NCI-H82 treated with DMSO at 0.1 percent for 48 hours (cell line): ENCODE measurements at regions not wholly inside any gene's neighbourhood (a gene's known extent, or its start where the extent isn't known, plus 50 kb on each side); places are given as distances from the start of the nearest gene placed in this dataset.
"Not testable (repeated sequence)": the region's sequence is repeated elsewhere in the genome, so short reads cannot be mapped to it uniquely, and the experiment has no call there.

Source experiments
- DNase-seq: peaks from one replicate; lab custom pipeline; 2025; ENCODE audit not compliant: unreplicated experiment; lab: John Stamatoyannopoulos, UW

DNA sequence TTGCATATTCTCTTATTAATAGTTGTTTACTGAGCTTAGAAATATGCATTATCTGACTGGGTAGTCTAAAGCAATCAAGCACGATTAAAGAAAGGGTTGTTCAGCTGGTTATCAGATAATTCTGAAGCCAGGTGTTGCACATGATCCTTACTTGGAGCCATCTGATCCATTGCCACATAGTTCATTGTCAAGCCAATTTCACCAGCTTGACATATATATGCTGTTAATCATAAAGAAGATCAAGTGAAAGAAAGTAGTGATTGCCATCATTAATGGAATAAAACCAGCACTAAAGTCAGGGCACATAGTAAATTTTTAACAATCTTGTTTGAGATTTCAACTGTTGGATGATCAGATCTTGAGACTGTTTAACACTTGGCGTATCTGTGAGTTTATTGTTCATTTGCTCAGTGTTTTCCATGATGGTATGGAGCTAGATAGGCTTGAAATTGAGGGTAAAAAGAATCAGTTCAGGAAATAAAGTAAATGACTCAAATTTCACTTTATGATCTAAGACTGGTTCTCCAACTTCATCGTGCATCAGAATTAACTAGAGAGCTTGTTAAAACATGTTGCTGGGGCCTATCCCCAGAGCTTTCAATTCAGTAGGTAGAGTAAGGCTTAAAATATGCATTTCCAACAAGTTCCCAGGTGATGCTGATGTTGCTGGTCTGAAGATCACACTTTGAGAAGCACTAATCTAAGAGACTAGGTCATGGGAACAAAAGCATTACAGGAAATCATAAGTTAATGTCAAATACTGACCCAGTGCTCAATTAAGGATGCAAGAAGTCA is 539.6 kb downstream of the SATB2 start:
- no peak for DNase-seq

DNA sequence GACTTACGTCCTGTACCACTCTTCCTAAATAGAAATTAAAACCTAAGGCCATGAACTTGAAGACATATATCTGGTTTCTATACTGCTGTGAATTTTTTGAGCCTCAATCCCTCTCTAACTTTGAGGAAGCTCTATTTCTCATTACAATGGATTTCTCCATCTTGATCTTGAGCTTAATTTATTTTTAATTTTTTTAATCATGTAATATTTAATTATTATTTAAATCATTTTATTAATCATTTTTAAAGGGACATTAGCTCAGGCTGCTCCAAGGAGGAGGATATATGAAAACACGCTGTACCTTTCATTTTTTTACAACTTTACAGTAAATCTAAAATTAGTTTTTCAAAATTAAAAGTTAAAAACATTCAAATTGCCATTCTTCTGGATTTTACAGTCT is 540.5 kb downstream of the SATB2 start:
- no peak for DNase-seq

DNA sequence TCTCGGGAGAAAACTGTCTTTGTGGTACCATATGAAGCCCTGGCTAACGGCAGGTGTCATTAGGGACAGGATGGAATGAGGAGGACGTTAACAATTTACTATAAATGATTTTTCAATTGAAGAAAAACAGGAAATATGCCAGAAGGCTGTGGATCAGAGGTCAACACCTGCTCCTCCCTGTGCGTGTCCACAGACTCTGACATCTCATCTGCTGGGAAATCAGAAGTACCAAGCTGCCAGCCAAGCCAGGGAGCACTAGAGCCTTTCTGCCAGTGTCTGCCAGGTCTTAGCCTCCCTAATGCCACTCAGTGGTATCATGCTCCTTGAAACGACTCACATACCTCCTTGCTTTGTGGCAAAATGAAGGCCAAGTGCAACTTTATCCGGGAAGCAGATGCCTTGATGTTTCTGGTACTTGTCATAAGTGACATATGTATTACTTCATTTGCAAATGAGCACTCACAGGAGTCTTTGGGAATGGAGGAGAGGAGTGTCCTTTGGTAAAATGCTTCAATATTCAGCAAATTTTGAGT is 541.1 kb downstream of the SATB2 start:
- DNase-seq = no peak

DNA sequence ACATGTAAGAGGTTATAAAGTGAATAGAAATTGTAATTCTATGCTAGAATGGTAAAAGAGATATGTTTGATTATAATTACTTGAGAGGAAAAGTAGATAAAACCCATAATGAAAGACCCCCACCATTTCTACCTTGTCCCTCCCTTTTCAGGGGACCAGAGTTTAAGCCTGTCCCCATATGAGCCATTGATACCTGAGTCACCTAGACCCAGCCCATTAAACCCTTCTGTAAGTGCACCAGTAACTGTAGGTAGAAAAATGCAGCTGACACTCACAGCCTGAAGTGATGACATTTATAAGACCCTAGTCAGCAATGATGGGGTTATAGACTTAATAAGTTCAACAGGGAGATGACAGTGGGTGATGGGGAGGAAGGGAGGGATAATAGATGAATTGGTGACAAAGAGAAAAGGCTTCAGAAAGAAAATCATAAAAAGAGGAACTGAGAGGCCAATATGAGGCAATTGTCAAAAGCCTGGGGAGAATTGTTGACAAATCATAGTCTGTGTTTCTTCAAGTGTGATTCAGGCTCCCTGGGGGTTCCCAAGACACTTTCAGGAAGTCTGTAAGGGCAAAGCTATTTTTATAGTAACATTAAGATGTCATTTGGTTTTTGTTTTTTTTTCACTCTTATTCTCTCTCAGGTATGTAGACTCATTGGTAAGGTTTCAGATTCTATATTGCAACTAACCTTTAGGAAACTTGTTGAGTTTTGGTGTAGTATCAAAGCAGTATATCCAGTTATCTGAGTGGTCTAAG is 544.2 kb downstream of the SATB2 start:
- DNase-seq = no peak

DNA sequence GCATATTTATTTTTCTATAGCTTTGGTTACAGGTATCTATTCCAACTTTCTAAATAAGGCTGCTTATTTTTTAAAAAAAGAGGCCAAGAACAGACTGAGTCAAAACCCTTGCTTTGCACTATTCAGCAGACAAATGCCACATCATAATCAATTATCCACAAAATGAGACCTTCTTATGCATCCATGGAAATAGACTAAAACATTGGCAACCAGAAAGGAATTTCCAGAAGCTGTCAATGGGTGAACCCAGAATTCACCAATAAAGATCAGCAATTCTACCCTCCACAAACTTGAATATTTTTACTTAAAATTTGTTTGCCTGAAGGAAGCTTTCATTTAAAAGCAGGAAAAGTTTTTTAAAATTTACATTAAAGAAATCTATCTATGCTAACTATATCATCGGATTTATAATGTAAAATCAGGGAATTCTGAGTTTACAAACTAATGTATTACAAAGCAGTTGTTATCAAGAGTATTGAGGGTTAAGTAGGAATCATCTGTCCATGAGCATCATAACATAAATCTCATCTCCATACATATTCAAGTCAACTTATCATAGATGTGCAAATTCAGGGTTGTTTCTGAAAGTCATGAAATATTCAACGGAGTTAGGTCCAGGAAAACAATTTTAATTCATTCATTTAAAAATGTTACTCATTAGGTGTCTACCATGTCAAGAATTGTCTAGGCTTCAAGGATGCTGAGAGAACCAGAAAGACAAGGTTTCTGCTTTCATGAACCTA is 548.0 kb downstream of the SATB2 start:
- DNase-seq = no peak

DNA sequence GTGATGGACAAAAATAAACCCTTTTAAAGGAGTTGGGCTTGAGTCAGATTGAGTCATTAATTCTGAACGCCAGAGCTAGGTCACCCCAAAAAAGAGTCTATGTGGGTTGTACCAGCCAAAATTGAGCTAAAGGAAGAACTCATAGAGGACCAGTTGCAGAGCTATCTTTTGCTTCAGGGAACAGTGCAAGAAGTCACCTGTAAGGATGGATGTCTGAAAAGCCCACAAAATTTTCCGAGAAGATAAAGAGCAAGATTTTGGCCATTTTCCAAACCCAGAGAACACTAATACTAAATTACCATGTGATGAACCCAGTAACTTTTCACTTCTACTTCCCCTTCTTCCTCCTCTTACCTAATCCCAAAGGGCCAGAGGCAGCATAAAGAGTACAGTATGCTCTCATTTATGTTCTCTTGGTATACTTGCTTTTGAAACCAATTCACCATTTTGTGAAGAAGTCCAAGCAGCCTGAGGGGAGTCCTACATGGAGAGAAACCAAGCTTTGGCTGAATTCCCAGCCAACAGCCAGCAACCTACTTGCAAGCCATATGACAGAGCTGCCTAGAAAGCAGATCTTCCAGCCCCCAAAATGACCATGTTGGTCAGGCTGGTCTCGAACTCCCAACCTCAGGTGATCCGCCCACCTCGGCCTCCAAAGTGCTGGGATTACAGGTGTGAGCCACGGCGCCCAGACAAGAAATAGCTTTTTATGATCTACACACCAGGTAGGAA is 551.7 kb downstream of the SATB2 start:
- no peak for DNase-seq

DNA sequence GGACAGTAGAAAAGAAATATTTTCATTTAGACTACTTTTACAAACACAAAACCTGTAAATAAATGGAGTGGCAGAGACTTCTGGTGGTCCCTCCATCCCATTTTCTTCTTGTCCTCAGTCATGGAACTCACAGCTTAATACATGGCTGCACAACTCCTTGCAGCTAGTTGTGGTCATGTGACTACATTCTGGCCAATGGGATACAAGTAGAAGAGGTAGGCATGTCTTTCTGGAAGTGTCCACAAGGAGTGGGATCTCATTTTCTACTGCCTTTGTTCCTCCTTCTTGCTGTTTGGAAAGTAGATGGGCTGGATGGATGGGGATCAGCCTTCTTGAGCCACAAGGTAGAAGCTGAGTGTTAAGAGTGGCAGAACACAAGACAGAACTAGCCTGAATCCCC is 555.8 kb downstream of the SATB2 start:
- no peak for DNase-seq

DNA sequence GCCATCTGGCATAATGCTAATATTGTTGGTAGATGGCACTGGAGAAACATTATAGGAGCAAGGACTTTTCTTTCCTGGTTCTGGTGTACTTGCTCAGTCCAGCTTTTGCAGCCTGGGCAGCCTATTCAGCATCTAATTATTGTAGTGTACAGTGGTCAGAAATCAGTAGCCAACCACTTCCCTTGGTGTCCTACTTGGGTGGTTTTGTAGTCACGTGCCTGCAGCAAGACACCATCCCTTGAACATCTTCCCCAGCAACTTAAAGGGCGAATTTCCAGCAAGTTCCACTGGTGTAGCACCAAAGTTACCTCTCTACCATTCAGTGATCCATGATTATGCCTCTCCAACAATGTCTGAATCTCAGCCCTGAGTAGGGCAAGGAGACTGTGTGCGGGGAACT is 557.6 kb downstream of the SATB2 start:
- DNase-seq = no peak

DNA sequence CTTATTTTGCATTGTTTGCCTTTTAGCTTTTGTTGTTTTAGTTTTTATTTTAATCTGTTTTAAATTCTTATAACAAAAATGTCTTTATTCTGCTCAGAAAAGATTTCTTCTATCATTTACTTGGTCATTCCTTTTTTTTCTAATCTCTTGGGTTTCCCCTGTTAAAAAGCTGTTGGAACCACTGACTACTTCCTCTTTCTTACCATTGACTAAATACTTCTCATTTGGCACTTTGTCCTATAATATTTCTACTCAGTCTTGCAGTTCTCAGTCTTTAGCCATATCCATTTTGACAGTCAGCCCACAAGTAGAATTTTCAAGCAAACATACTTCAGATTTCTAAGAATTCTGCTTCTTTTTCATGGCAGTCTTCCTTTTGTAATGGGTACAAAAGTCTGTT is 567.2 kb downstream of the SATB2 start:
- DNase-seq = no peak

DNA sequence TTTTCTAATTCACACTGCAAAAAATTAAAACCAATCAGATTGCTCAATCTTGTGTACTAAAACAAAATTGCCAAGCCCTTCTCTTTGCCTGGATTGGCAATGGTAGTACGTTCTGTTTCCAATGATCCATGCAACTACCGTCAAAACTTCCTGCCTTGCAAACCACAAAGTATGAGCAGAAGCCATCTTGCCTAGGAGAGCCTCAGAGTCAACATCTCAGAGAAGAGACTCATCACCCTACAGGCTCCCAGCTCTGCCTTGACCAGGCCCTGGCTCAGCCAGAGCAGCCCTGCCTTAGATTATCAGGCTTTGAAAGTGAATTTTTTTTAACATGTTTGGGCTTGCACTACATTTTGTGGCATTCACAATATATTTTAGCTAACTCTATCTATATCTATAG is 574.1 kb downstream of the SATB2 start:
- no peak for DNase-seq

DNA sequence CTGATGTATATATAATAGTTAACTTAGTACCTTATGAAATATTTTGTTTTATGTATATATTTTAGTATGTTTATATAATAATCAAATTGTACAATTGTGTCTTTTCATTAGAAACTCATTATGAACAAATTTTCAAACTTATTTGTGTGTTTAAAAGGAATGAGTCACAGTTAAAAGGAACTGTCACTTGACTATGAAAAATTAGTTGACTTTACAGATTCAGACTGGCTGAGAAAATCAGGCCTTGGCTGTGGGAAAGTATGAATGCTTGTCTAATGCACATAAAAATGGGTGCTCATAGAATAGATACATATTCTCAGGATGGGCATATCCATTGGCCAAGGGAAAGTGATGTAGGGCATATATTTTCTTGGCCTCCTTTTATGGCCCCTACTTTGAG is 576.8 kb downstream of the SATB2 start:
- no peak for DNase-seq

DNA sequence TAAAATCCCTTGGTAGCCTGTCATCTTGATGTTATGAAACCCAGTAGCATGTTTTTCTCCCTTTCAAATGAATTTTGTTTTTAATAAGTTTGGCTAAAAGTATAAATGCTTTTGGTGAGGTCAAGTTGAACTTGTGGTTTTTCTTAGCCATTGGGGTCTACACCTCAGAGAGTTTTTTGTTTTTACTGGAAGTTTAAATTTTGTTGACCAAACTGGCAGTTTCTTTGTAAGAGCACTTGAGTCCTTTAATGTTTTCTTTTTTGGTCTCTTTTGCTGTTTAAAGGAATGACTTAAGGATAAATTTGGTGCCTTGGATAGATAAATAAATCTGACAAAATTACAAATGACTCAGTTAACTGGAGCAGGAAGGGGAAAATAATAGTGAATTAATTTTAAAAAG is 577.3 kb downstream of the SATB2 start:
- DNase-seq = no peak

DNA sequence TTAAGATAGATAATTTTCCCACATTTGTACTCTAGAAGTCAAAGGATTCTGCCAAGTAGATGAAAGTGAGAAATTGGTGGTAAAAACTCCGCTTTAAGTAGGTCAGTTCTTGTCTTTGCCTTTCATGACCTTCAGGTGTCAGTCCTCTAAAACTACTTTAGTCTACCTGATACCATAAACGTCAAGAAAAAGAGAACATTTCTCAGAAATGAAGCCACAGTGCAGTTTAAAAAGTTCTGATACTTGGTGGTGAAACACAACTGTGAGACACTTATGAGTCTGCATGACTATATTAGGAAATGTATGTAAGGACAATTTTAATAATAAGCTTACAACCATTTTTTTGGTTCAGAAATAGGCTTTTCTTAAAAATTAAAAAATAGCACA is 583.3 kb downstream of the SATB2 start:
- DNase-seq = no peak

DNA sequence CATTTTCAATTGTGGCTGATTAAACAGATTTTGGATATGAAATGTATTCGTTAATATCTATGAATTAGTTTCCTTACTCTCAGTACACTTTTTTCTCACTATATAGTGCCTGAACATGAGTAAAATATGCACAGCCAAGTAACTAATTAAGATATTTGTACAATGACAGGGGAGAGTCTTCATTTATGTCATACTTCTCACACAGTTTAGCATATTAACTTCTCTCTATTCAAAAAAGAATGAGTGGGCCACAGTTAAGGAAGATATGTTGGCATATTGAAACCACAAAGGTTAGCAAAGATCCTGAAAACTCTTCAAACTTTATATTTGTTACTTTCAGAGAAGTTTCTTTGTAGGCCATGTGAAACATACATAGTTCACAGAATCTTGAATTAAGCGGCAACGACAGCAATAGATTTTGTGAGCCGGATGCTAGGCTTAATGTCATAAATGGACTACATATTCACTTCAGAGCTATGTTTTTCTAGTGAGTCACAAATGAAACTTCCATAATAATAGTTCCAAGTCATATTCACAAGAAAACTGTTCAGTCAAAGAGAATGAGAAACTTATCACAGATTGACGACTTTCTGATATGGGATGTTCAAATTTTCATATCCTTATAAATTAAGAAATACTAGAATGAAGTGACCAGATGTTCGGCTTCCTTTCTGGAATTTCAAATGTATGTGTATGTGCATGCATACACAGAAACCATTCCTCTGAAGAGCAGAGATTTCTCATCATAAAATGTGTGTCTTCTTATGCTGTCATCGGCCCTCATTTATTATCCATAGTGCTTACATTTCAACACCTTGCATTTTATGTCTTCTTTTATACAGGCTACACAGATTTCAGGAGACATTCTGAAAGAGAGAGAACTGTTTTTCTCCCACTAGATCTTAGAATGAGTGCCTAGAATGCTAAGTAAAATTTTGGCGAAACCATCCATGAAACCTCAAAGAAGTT is 584.0 kb downstream of the SATB2 start:
- no peak for DNase-seq

DNA sequence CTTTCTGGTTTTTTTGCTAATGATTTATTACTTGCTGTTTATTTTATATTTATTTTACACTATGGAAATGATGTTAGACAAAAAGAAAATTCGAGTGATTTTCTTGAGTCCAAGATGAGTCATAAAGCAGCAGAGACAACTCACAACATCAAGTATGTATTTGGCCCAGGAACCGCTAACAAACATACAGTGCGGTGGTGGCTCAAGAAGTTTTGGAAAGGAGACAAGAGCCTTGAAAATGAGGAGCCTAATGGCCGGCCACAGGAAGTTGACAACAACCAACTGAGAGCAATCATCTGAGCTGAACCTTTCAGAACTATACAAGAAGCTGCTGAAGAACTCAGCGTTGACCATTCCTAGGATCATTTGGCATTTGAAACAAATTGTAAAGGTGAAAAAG is 594.1 kb downstream of the SATB2 start:
- no peak for DNase-seq

DNA sequence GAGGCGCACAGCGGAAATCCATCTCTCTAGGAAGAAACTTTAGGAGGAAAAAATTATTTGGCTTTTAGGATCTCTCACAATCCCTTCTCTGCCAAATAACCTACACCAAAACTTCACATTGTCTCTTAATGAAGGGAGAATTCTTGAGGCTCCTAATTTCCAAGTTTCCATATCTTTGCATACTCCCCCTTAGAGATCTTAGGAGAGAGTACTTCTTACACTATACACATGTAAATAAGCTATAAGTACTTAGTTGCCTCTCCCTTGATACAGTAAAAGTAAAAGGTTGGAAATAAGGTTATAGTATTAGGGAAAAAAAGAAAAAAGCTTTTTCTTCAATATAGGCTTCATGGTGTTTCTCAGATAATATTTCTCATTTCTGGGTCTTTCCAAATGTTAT is 596.7 kb downstream of the SATB2 start:
- DNase-seq = no peak

DNA sequence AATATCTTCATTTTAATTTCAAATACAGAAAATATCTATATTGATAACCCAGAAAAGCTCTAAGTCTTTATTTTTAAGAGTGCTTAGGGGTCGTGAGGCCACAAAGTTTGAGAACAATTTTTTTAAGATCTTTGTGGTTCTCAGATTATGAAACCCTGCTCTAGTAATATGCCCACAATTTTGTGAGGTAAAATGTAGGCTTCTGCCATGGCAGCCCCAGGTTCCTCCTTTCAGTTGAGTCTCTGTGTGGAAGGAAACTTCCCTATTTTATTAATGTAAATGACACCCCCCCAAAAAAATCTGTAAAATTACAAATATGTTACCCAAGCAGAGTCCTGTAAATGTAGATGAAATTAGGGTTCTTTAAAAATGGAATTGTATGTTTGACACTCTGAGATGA is 600.5 kb downstream of the SATB2 start:
- DNase-seq = no peak

DNA sequence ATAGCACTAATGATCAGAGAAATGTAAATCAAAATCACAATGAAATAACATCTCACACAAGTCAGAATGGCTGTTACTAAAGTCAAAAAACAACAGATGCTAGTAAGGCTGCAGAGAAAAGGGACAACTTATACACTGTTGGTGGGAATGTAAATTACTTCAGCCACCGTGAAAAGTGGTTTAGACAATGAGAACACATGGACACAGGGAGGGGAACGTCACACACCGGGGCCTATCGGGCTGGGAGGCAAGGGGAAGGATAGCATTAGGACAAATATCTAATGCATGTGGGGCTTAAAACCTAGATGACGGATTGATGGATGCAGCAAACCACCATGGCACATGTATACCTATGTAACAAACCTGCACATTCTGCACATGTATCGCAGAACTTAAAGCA is 602.0 kb downstream of the SATB2 start:
- DNase-seq = not testable (repeated sequence)

DNA sequence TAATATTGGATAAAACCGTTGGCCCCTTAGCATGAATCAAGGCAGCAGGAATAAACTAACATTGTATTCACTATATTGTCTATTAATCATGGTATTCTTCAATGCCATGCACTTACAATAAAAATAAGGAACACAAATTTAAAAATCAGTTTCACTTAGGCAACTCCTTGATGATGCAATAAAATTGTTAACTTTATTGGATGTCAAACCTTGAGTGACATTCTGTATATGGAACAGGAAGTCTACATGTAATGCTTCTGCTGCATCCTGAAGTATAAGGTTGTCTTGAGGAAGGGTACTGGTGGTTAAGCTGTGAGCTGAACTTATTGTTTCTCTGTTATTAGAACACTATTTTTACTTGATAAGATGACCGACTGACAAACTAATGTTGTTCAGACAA is 605.5 kb downstream of the SATB2 start:
- DNase-seq = no peak

DNA sequence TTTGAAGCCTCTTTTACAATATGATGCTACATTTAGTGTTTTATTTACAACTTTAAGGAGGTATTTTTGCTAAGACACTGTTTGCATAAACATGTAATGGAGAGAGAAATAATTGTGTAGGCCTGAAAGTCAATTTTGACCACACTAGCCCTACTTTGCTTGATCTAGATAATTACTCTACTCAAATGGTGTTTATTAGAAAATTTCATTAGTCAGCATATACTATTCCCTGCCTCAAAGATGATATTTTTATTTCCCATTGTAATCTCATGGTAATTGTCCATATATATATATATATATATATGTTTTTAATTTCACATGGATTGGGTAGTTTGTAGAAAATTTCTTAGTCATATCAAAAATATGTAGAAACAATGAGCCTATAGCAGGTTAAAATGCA is 632.2 kb downstream of the SATB2 start:
- no peak for DNase-seq
